K562 (cell line): ENCODE measurements at regions not wholly inside any gene's neighbourhood (a gene's known extent, or its start where the extent isn't known, plus 50 kb on each side); places are given as distances from the start of the nearest gene placed in this dataset.

ENCODE experiments used
- ATAC-seq: fragments of 200-7000 bp; cut with Tn5 transposase; 3 replicates; pipeline ENCODE4 v1.9.1; 2020; ENCODE audit warnings: moderate library complexity
- BruUV-seq: library from RNA; stranded (reverse); fragments of 400-500 nt; replicated peaks from 2 replicates; lab custom pipeline; 2021; lab: Mats Ljungman, UMichigan
- CTCF ChIA-PET: fragments of 300-600 bp; formaldehyde crosslinking; extraction: SDS; loops from one replicate; lab custom pipeline; 2021; ENCODE audit warnings: low intra/inter-chr PET ratio; lab: Yijun Ruan, JAX
- POLR2A ChIA-PET: fragments of 300-600, 350-650 bp; sonication (Branson Sonifier 250); formaldehyde crosslinking; extraction: SDS; loops from one replicate; lab custom pipeline; 2021; ENCODE audit warnings: antibody characterized with exemption, inconsistent platforms; lab: Yijun Ruan, JAX
- DNase-seq, 4 experiments: peaks; one replicate each; pipeline versions ENCODE4 v3.0.0 to v3.0.0-alpha.2; 2011 to 2018; ENCODE audit warnings: low spot score in 3 of 4, mixed read lengths in 3 of 4; ENCODE audit errors: extremely low read depth in 1 of 4
- FAIRE-seq: peaks from 2 replicates; lab custom pipeline; 2011; peaks lifted over from hg19 to GRCh38; lab: Jason Lieb, UNC
- H2AFZ ChIP-seq: 2 replicates; pipeline ENCODE4 v1.6.0; 2011; ENCODE audit warnings: low read depth, low read length, control low read depth, inconsistent platforms
- H3K27ac ChIP-seq: fragments of 200-600 bp; 3 replicates; pipeline ENCODE4 v1.8.0; 2011; ENCODE audit warnings: low read depth, mild to moderate bottlenecking, control low read depth, inconsistent platforms, low read length, moderate library complexity, mixed read lengths; ENCODE audit errors: extremely low read depth
- H3K27me3 ChIP-seq, 2 experiments: fragments of 300-600 bp in 1 of 2; 2 replicates in 1 of 2; 3 replicates in 1 of 2; pipeline versions ENCODE4 v1.6.0 to v1.8.0; 2011; ENCODE audit warnings: inconsistent platforms in 2 of 2, low read length in 2 of 2, mild to moderate bottlenecking in 1 of 2, mixed read lengths in 1 of 2, moderate library complexity in 1 of 2; ENCODE audit not compliant: control insufficient read depth in 2 of 2, insufficient read depth in 2 of 2
- H3K36me3 ChIP-seq: fragments of 300-600 bp; 3 replicates; pipeline ENCODE4 v1.8.0; 2011; ENCODE audit warnings: mild to moderate bottlenecking, low read length, inconsistent platforms; ENCODE audit not compliant: control insufficient read depth, insufficient read depth
- H3K4me1 ChIP-seq, 2 experiments: fragments of 200-600 bp in 1 of 2; replicated peaks in 1 of 2; 2 replicates in 1 of 2; 3 replicates in 1 of 2; pipeline versions ENCODE4 v1.5.1 to v1.8.0; 2011; ENCODE audit warnings: inconsistent platforms in 2 of 2, low read length in 2 of 2, mild to moderate bottlenecking in 1 of 2, mixed read lengths in 1 of 2, moderate library complexity in 1 of 2; ENCODE audit not compliant: control insufficient read depth in 2 of 2, insufficient read depth in 2 of 2
- H3K4me2 ChIP-seq: 2 replicates; pipeline ENCODE4 v1.6.1; 2011; ENCODE audit warnings: low read length, control low read depth, inconsistent platforms, mixed read lengths; ENCODE audit not compliant: insufficient read depth
- H3K4me3 ChIP-seq: fragments of 200-600 bp; sonication (generic), shearing (Covaris generic); 2 replicates; pipeline ENCODE4 v1.5.1; 2016; ENCODE audit warnings: control low read depth, inconsistent platforms
- H3K79me2 ChIP-seq: fragments of 200-600 bp; 3 replicates; pipeline ENCODE4 v1.8.0; 2011; ENCODE audit warnings: low read length, inconsistent platforms; ENCODE audit not compliant: control insufficient read depth, insufficient read depth
- H3K9ac ChIP-seq, 2 experiments: 2 replicates each; pipeline versions ENCODE4 v1.6.0 to v1.6.1; 2011; ENCODE audit warnings: low read depth in 2 of 2, low read length in 2 of 2, control low read depth in 1 of 2, inconsistent platforms in 1 of 2, mild to moderate bottlenecking in 1 of 2, mixed read lengths in 1 of 2; ENCODE audit not compliant: insufficient read depth in 1 of 2
- H3K9me1 ChIP-seq: one replicate; pipeline ENCODE4 v1.6.0; 2011; ENCODE audit warnings: inconsistent platforms, mild to moderate bottlenecking, low read length, moderate library complexity; ENCODE audit not compliant: control insufficient read depth, insufficient read depth
- H3K9me3 ChIP-seq: replicated peaks from 2 replicates; pipeline ENCODE4 v1.5.1; 2011; ENCODE audit warnings: low read depth, low read length, inconsistent platforms; ENCODE audit not compliant: control insufficient read depth, insufficient read depth
- H4K20me1 ChIP-seq: replicated peaks from 2 replicates; pipeline ENCODE4 v1.6.1; 2011; ENCODE audit warnings: low read length, inconsistent platforms, mixed read lengths; ENCODE audit not compliant: control insufficient read depth, insufficient read depth
- CBX8 ChIP-seq: fragments of 200-600 bp; sonication (generic); IDR thresholded peaks from 2 replicates; pipeline ENCODE4 v1.6.1; 2012; ENCODE audit warnings: borderline replicate concordance, mixed run types, low read depth, mild to moderate bottlenecking, moderate library complexity, mixed read lengths, low read length, control low read depth, inconsistent platforms; ENCODE audit not compliant: poor library complexity, severe bottlenecking; ENCODE audit errors: extremely low read depth
- CEBPG ChIP-seq, 3 experiments: fragments of 200-800 bp in 1 of 3; sonication (Bioruptor generic) in 1 of 3; sonication (generic) in 1 of 3; formaldehyde crosslinking in 1 of 3; IDR thresholded peaks in 2 of 3; conservative IDR thresholded peaks in 1 of 3; 2 replicates each; pipeline versions ENCODE4 v1.6.1 to v1.8.0; 2016 to 2022; ENCODE audit warnings: missing compliant biosample characterization in 2 of 3, missing genetic modification characterization in 2 of 3, mild to moderate bottlenecking in 1 of 3, missing genetic modification reagents in 1 of 3
- ESRRA ChIP-seq: fragments of 450-650 bp; IDR thresholded peaks from 2 replicates; pipeline ENCODE4 v1.6.1; 2014; ENCODE audit warnings: low read depth, mild to moderate bottlenecking, moderate library complexity, borderline replicate concordance
- HMGN3 ChIP-seq: IDR thresholded peaks from 2 replicates; pipeline ENCODE4 v1.6.1; 2011; ENCODE audit warnings: borderline replicate concordance, low read depth, mild to moderate bottlenecking, mixed read lengths, low read length; ENCODE audit not compliant: insufficient read length; ENCODE audit errors: extremely low read depth
- KLF13 ChIP-seq: fragments of 450-650 bp; IDR thresholded peaks from 2 replicates; pipeline ENCODE4 v1.6.1; 2016; ENCODE audit warnings: missing genetic modification characterization, low read depth, mild to moderate bottlenecking, missing compliant biosample characterization, moderate library complexity, borderline replicate concordance
- MLX ChIP-seq, 2 experiments: fragments of 450-650 bp in 1 of 2; sonication (generic) in 1 of 2; formaldehyde crosslinking; conservative IDR thresholded peaks; 2 replicates each; pipeline versions ENCODE4 v1.4.0 to v1.8.1; 2020 to 2022; ENCODE audit warnings: mild to moderate bottlenecking in 1 of 2, missing genetic modification reagents in 1 of 2
- NCOA4 ChIP-seq: fragments of 450-650 bp; IDR thresholded peaks from 2 replicates; pipeline ENCODE4 v1.6.1; 2018; ENCODE audit warnings: mild to moderate bottlenecking; ENCODE audit not compliant: partially characterized antibody
- RFX1 ChIP-seq: fragments of 450-650 bp; IDR thresholded peaks from 2 replicates; pipeline ENCODE4 v1.6.1; 2016; ENCODE audit warnings: mild to moderate bottlenecking, moderate library complexity
- SP2 ChIP-seq: IDR thresholded peaks from 2 replicates; pipeline ENCODE4 v1.6.1; 2011; ENCODE audit warnings: mild to moderate bottlenecking, low read depth, low read length, moderate library complexity; ENCODE audit not compliant: poor library complexity, severe bottlenecking; ENCODE audit errors: extremely low read depth
- TAF7 ChIP-seq: fragments of 450-650 bp; IDR thresholded peaks from 2 replicates; pipeline ENCODE4 v1.6.1; 2016; ENCODE audit warnings: missing genetic modification characterization, missing compliant biosample characterization
- TSHZ1 ChIP-seq: fragments of 250-450 bp; sonication (Bioruptor Pico); IDR thresholded peaks from 2 replicates; pipeline ENCODE4 v1.4.0; 2020; ENCODE audit warnings: mild to moderate bottlenecking, moderate library complexity
- ZBTB9 ChIP-seq: fragments of 450-650 bp; formaldehyde crosslinking; IDR thresholded peaks from 2 replicates; pipeline ENCODE4 v1.4.0; 2020; ENCODE audit warnings: mild to moderate bottlenecking, moderate library complexity
- WGBS: fragments of 100-300 bp; shearing (Covaris generic); methylation state at CpG from one replicate; pipeline ENCODE4 v1.1.6; 2016; ENCODE audit warnings: low coverage, mixed read lengths; ENCODE audit not compliant: insufficient coverage; ENCODE audit errors: missing lambda C conversion rate; 5-methylcytosine and 5-hydroxymethylcytosine counted together
- in situ Hi-C: fragments of 300-500 bp; cut with MboI; formaldehyde crosslinking; loops from 4 replicates; pipeline ENCODE4 v1.15.0; 2018; ENCODE audit warnings: inconsistent platforms, mixed read lengths
- intact Hi-C: fragments of 100-400 bp; cut with micrococcal nuclease; formaldehyde crosslinking; loops from 2 replicates; pipeline ENCODE4 v1.14.2; 2022
- TF ChIP-seq, protein P1 (sequence below): sonication (generic); formaldehyde crosslinking; IDR thresholded peaks from 2 replicates; pipeline ENCODE4 v1.9.0; 2022; ENCODE audit warnings: mild to moderate bottlenecking, missing genetic modification reagents
- TF ChIP-seq, protein P2 (sequence below): sonication (generic); formaldehyde crosslinking; IDR thresholded peaks from 2 replicates; pipeline ENCODE4 v1.8.1; 2023; ENCODE audit warnings: mild to moderate bottlenecking, missing genetic modification reagents, moderate library complexity

DNA sequence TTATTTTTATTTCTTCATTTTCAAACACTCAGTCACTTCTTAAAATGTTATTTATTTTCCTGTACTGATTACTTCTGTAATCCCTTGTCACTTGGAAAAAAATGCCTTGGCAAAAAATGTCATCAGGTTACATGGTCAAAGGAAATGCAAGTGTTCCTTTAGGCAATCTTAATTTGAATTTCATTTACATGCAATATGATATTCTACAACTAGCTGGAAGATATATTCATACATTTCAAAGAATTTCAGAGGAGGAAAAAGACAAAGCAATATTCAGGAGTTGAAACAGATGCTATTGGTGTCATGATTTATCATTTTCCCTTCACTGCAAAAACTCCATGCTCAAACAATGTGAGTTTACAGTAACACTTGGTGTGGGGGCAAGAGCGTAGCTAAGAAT is 1316.6 kb downstream of the FSTL5 start:
- Histone ChIP-seq H3K79me2 (no peaks in the 10 kb centered on the region), H2AFZ (no peak overlapping the region), H3K4me3 (no peak overlapping the region), H3K4me1 (no peaks in the 10 kb centered on the region), H4K20me1 (no peaks in the 10 kb centered on the region), H3K9ac (no peak overlapping the region), H3K9me1 (no peaks in the 10 kb centered on the region), H3K36me3 (no peaks in the 10 kb centered on the region), H3K27ac (no peak overlapping the region), H3K4me2 (no peak overlapping the region), H3K9me3 (no peaks in the 10 kb centered on the region), H3K27me3 (no peaks in the 10 kb centered on the region)
- FAIRE-seq: no peak
- no peak for DNase-seq
- BruUV-seq: no TSS peak
- ChIA-PET POLR2A (no interaction called here), CTCF (no interaction called here)
- WGBS: no CpG with 5 or more reads among the region's 1 CpG
- ATAC-seq: no peak
- in situ Hi-C loops: no loop called here
- intact Hi-C loops: no loop called here
- TF ChIP-seq ZBTB9 (no peak), ESRRA (no peak), RFX1 (no peak), HMGN3 (no peak), KLF13 (tag) (no peak), TSHZ1 (CRISPR knock-in tag) (no peak), NCOA4 (no peak), TAF7 (tag) (no peak), CEBPG (CRISPR knock-in tag; IDR thresholded peaks at IDR 0.05) (no peak), CEBPG (tag; conservative IDR thresholded peaks at IDR 0.05 in 1 of 2, IDR thresholded peaks at IDR 0.05 in 1 of 2) (no peak), MLX (CRISPR knock-in tag; conservative IDR thresholded peaks at IDR 0.05) (no peak), CBX8 (no peak), SP2 (no peak)
- TF ChIP-seq, protein P1, sequence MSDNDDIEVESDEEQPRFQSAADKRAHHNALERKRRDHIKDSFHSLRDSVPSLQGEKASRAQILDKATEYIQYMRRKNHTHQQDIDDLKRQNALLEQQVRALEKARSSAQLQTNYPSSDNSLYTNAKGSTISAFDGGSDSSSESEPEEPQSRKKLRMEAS (CRISPR knock-in tag): no peak
- TF ChIP-seq, protein P2, sequence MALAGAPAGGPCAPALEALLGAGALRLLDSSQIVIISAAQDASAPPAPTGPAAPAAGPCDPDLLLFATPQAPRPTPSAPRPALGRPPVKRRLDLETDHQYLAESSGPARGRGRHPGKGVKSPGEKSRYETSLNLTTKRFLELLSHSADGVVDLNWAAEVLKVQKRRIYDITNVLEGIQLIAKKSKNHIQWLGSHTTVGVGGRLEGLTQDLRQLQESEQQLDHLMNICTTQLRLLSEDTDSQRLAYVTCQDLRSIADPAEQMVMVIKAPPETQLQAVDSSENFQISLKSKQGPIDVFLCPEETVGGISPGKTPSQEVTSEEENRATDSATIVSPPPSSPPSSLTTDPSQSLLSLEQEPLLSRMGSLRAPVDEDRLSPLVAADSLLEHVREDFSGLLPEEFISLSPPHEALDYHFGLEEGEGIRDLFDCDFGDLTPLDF (CRISPR knock-in tag): no peak
